SH-SY5Y (cell line): ENCODE measurements at regions not wholly inside any gene's neighbourhood (a gene's known extent, or its start where the extent isn't known, plus 50 kb on each side); places are given as distances from the start of the nearest gene placed in this dataset.

Experiments
- GATA2 ChIP-seq: IDR thresholded peaks from 2 replicates; pipeline ENCODE4 v1.6.1; 2011; ENCODE audit warnings: mild to moderate bottlenecking, low read depth, low read length
- GATA3 ChIP-seq: IDR thresholded peaks from 2 replicates; pipeline ENCODE4 v1.6.1; 2011; ENCODE audit warnings: low read depth, mild to moderate bottlenecking, low read length, moderate library complexity

DNA sequence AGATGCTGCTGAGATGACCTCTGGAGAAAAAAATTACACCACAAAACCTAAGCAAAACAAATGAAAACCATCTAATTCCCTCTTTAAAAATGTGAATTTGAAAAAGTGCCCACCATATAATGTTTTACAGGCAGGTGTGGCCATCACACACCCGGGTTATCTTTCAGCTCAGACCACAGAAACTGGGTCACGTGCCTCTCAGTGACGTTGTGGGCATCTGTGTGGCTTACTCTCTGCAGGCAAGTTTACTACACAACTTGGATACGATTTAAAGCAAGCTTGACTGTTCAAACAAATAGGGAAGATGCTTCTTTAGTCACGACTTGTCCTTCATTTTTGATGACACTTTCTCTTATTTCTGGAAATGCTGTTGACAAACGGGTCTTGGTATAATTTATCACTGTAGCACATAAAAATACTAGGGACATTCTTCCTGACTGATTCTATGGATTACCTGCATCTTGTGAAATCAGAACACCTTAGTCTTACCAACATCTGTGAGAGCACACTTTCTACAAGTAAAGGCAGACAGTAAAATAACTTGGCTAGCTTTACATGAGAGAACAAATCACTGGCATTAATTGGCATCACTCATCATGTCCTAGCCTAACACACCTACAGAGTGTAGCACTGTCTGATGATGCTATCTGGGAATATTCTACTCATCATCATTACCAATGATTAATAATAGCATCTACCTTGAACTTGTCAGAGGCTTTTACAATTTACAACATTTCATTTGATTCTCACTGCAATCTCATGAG lies 89.3 kb upstream of the EDEM3 start:
- TF ChIP-seq GATA3 (no peak), GATA2 (no peak)

DNA sequence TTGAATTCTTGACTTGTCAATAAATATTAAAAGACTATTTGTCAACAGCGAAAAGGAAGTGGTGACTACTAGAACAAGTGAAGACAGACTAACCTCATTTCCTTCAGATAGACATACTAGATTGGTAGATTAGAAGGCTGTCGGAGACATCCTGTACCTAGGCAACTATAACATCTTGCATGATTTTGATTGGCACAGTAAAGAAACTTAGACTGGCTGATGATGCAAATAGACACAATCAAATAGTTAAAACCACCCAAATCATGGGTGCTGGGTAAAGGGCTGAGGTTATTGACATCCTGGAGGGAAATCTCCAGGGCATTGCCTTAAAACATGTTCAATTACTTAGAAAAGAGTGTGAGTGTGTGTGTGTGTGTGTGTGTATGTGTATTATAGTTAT lies 85.9 kb upstream of the EDEM3 start:
- TF ChIP-seq GATA3 (no peak), GATA2 (no peak)

- TF ChIP-seq GATA3 (no peak), GATA2 (no peak; the same call in 1 of the 2 replicates)
These were observed 83.9 kb upstream of the EDEM3 start for GRCh38 chr1:184838504-184838951.

DNA sequence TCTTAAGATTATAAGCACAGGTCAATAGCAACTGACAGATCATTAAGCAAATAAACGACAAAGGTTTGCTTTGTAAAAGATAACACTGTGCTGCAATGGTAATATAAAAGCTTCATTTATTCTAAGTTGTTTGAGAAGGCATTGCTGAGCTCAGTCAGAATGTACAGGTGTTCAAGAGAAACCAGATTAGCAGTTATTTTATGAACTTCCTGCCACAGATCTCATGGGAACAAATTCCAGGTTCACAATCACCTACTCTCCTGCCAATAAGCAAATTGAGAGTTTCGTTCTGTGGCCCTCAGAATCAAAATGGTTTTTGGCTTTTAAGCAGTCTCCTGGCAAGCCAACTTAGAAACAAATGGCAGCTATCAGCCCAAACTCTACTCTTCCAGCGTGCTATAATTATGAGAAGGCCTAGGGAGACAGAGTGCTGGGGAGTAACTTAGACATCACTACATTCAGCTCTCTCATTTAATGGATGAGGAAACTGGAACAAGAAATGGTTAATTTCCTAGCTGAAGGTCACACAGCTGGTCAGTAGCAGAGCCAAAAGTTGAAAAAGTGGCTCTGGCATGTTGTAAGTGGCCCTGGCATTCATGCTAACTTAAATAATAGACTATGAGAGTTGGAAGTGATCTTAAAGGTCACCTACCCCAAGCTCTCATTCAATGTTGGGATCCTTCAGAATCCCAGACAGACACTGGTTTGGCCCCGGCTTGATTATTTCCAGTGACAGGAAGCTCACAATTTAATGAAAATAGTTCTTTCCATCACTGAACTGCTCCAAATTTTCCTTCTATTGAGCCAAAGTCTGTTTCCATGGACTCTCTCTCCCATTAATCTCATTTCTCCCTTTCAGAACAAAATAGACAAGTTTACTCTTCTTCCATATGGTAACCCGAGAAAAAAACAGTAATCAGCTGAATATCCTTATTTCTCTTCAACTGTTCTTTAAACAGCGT lies 82.6 kb upstream of the EDEM3 start:
- TF ChIP-seq GATA3 (no peak), GATA2 (no peak)

- TF ChIP-seq GATA2 (no peak), GATA3 (no peak)
These were observed 81.5 kb upstream of the EDEM3 start for GRCh38 chr1:184836141-184836540.

DNA sequence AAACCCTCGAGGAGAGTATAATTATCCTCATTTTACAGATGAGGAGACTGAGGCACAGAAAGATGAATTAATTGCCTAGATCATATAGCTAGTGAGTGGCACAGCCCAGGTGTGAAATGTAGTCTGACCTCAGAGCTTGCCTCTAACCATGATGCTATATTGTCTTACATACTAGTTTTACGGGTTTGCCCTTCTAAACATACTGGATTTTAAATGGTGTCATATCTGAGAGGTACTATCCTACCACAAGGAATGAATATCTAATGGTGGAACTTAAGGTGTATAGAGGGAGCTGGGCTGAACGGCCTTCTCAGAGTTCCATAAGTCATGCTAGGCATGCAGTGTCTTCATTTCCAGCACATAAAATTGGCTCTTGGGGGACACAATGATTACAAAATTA lies 77.9 kb upstream of the EDEM3 start:
- TF ChIP-seq GATA3 (no peak), GATA2 (no peak)

DNA sequence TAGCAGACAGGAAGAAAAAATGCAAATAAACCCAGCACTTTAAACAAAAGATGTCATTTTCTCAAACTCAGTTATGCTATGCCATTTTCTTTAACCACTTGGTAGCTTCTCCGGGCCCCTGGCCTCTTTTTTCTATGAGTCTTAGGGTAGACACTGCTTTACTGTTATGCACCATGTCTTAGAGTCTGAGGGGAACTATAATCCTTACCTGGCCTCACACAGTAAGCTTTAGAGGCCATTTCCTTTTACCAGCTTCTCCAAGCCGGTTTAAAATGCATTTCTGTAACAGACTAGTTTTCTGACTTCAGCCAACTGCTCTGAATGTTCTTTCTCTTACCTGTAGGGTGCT lies 73.7 kb upstream of the EDEM3 start:
- TF ChIP-seq GATA2 = no peak
- no peak for TF ChIP-seq GATA3

DNA sequence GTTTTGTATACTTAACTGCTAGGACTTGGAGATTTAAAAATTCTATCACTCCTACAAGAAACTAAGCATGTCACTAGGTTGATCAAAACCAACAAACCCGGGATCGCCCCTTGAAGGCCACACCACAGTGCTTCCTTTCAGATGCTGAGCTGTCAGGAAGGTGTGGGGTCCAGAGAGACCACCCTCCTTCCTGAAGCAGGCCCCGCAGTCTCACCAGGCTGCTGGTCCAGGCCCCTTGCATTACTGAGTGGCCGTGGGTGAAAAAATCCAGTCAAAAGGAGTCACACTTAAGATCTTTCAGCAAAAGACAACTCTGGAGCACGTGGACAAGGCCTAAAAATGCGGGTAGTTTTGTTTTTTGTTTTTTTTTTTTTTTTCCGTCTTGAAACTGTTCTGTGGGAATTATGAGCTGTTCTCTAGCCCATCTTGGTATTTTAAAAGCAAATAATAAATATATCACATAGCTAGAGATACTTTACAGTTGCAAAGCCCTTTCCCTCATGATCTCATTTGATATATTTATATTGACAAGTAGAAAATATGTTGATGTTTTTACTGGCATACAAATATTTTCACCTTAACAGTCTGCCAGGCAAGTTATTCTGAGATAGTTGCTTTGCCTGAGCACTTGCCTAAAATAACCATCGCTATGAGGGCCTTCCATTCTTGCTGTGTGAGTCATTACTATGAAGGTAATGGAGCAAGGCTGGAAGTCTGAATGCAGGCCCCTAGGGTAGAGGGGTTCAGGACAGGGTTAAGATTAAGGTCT lies 73.1 kb upstream of the EDEM3 start:
- TF ChIP-seq GATA3 (no peak), GATA2 (no peak)

- TF ChIP-seq GATA3 (no peak), GATA2 (no peak)
These were observed 71.3 kb upstream of the EDEM3 start for GRCh38 chr1:184826001-184826400.

DNA sequence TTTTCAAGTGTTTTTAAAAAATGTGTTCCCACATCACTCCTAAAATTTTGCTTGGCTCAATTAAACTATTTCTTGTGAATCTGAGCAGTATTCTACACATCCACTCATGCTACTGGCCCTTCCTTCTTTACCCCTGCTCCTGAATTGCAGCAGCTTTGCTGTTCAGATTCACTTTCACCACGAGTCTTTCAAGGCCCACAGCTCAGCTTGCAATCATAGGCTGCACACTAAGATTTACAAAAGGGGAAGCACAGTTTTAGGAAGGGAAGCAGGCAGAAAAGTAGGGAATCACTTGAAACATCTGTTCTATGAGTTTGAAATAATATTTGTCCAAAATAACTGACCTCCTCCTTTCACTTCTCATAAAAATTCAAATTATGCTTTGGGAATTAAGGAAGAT lies 70.9 kb upstream of the EDEM3 start:
- TF ChIP-seq GATA2 = no peak
- TF ChIP-seq GATA3 = no peak

DNA sequence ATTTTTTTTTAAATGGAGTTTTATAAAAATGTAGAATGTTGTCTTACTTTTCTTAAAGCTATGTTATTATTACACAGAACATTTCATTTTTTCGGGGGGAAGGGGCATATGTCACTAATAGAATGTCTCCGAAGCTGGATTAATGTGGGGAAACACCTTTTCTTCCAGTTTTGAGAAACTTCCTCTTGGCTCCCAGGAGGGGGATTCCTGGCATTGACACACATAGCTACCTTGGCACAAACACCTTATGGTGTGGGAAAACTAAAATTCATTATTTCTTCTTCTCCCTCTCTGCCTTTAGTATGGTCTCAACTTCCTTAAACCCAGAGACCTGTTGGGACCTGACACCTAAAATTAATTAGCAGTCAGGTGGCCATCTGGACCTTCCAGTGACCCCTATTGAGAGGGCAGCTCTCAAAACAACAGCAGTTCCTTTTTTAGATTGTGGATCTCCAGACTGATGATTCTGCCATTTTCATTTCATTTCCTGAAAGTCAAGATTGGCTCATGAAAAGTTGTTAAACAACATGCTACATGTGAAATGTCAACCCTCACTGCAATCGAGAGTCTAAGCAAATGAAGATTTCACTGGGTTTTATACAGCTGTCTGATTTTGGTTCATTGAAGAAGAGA lies 70.1 kb upstream of the EDEM3 start:
- TF ChIP-seq GATA2 (no peak), GATA3 (no peak)

GRCh38 chr1:184823080-184823479 lies 68.4 kb upstream of the EDEM3 start:
- no peak for TF ChIP-seq GATA3
- TF ChIP-seq GATA2 = no peak

- TF ChIP-seq GATA3 (no peak), GATA2 (no peak)
These were observed 67.6 kb upstream of the EDEM3 start for GRCh38 chr1:184822267-184822666.

- TF ChIP-seq GATA2 = no peak
- no peak for TF ChIP-seq GATA3
These were observed 67.0 kb upstream of the EDEM3 start for GRCh38 chr1:184821658-184822057.
